ENCODE measurements at regions not wholly inside any gene's neighbourhood (a gene's known extent, or its start where the extent isn't known, plus 50 kb on each side); places are given as distances from the start of the nearest gene placed in this dataset.

DNA sequence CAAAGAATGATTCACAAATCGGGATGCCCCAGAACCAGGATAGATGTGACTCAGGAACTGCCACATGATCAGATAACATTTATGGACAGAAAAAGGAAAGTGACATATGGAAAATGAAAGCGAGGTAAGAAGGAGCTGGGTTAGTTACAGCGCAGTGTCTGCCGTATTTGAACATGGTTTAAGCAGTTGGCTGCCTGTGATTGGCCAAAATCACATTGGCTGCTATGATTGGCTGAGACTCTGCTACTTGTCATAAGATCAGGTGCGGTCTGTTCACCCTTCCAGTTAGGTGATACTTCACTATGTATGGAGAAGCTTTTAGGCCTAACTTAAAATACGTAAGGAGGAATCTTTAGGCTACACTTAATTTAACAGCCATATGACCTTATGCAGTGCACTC, 322.7 kb upstream of the HAND2 start:
- Histone ChIP-seq H3K9me1 (ENCODE audit: control insufficient read depth, insufficient read depth, low read length) (no peaks in the 10 kb centered on the region), H3K27me3 (ENCODE audit: control insufficient read depth in 2 of 2, insufficient read depth in 2 of 2, low read length in 2 of 2) (no peaks in the 10 kb centered on the region), H3K4me2 (ENCODE audit: insufficient read depth, low read length) (no peak overlapping the region), H3K36me3 (ENCODE audit: control insufficient read depth, insufficient read depth, low read length) (no peaks in the 10 kb centered on the region), H3K27ac (ENCODE audit: extremely low read depth, low read depth, low read length) (no peak overlapping the region), H3K4me1 (replicated peaks in 1 of 2; ENCODE audit: control insufficient read depth in 2 of 2, insufficient read depth in 2 of 2, low read length in 2 of 2) (no peaks in the 10 kb centered on the region), H2AFZ (ENCODE audit: low read depth, low read length) (no peak overlapping the region), H3K79me2 (ENCODE audit: control insufficient read depth, insufficient read depth, low read length) (no peaks in the 10 kb centered on the region), H3K9ac (ENCODE audit: insufficient read depth in 1 of 2, low read depth in 2 of 2, low read length in 2 of 2) (no peak overlapping the region), H3K4me3 (no peak overlapping the region), H3K9me3 (replicated peaks; ENCODE audit: control insufficient read depth, insufficient read depth, low read depth, low read length) (no peaks in the 10 kb centered on the region), H4K20me1 (replicated peaks; ENCODE audit: control insufficient read depth, insufficient read depth, low read length) (no peaks in the 10 kb centered on the region)
- intact Hi-C loops (cut with micrococcal nuclease) (loop anchor here (2.0 kb wide), 1 partner anchor 138 kb away; no protein-coding TSS in a partner anchor), in situ Hi-C loops (cut with MboI) (no loop called here)
- ChIA-PET CTCF (ENCODE audit: low intra/inter-chr PET ratio) (no interaction called here), POLR2A (no interaction called here)
- WGBS (ENCODE audit: insufficient coverage, low coverage, missing lambda C conversion rate) = 23% methylated on average over 6 of the region's 6 CpGs
- TF ChIP-seq, protein P1, sequence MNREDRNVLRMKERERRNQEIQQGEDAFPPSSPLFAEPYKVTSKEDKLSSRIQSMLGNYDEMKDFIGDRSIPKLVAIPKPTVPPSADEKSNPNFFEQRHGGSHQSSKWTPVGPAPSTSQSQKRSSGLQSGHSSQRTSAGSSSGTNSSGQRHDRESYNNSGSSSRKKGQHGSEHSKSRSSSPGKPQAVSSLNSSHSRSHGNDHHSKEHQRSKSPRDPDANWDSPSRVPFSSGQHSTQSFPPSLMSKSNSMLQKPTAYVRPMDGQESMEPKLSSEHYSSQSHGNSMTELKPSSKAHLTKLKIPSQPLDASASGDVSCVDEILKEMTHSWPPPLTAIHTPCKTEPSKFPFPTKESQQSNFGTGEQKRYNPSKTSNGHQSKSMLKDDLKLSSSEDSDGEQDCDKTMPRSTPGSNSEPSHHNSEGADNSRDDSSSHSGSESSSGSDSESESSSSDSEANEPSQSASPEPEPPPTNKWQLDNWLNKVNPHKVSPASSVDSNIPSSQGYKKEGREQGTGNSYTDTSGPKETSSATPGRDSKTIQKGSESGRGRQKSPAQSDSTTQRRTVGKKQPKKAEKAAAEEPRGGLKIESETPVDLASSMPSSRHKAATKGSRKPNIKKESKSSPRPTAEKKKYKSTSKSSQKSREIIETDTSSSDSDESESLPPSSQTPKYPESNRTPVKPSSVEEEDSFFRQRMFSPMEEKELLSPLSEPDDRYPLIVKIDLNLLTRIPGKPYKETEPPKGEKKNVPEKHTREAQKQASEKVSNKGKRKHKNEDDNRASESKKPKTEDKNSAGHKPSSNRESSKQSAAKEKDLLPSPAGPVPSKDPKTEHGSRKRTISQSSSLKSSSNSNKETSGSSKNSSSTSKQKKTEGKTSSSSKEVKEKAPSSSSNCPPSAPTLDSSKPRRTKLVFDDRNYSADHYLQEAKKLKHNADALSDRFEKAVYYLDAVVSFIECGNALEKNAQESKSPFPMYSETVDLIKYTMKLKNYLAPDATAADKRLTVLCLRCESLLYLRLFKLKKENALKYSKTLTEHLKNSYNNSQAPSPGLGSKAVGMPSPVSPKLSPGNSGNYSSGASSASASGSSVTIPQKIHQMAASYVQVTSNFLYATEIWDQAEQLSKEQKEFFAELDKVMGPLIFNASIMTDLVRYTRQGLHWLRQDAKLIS (CRISPR knock-in tag; IDR thresholded peaks at IDR 0.05) = no peak
- TF ChIP-seq MYBL2 (IDR thresholded peaks at IDR 0.05; ENCODE audit: low read depth) (peak; percentile 46), MYBL2 (CRISPR knock-in tag; IDR thresholded peaks at IDR 0.05; ENCODE audit: borderline replicate concordance) (no peak), FOXM1 (IDR thresholded peaks at IDR 0.05; ENCODE audit: low read depth) (0 out of 2 replicates have a peak, but pooled peaks have one; percentile 36), FOXM1 (CRISPR knock-in tag; IDR thresholded peaks at IDR 0.05; ENCODE audit: low read depth) (no peak)
- BruUV-seq (replicated peaks) = no TSS peak
- peak; percentile 72 for FAIRE-seq
- peak in 1 of 4 experiments; percentile 7 for DNase-seq (ENCODE audit: extremely low read depth in 1 of 4, low spot score in 3 of 4)
- ATAC-seq = peak; percentile 68

Measured in K562 (cell line).